ENCODE measurements at regions not wholly inside any gene's neighbourhood (a gene's known extent, or its start where the extent isn't known, plus 50 kb on each side); places are given as distances from the start of the nearest gene placed in this dataset.

DNA sequence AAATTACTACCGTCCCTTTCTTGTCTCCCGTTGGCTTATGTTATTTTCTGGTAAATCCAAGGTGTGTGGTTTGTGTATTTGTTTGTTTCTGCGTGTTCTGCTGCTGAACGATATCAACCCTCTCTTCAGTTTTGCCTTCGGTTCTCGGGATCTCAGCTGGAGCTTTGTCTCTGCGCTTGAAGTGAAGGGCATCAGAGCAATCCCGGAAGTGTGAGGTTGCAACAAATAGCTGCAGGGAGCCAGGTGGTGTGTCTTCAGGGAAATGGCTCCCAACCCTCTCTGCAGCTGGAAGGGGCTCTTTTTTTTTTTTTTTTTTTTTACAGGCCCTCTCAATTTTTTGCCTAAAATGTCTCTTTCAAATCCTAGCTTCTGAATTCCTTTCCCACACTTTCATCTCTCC is 116.4 kb upstream of the RGMA start:
- H3K4me1 ChIP-seq (ENCODE audit: control insufficient read depth in 1 of 2, insufficient read depth in 1 of 2, low read depth in 1 of 2, low read length in 1 of 2), result no peaks in the 10 kb centered on the region

DNA sequence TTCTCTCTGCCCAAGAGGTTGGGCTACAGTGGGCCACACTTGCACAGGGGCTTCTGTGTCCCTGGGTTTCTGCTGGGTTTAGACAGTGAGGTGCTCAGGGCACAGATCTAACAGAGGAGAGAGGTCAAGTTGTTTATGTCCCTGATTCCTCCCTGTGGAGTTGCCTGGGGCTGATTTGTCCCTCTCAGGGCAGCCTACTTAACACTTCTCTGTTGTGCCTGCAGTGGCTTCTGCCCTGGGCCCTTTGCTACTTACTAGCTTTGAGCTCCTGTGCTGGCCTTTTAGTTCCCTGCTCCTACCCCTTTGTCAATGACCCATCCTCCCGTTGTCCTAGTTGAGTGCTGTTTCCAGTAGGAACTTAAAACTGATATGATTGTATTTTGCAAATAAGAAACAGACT is 114.0 kb upstream of the RGMA start:
- Histone ChIP-seq H3K4me3 (ENCODE audit: low read depth in 1 of 2, low read length in 1 of 2) (no peak overlapping the region), H3K27me3 (peaks cover 23% of the 10 kb centered on the region), H3K9me3 (no peaks in the 10 kb centered on the region), H3K4me1 (ENCODE audit: control insufficient read depth in 1 of 2, insufficient read depth in 1 of 2, low read depth in 1 of 2, low read length in 1 of 2) (no peaks in the 10 kb centered on the region), H3K27ac (no peak overlapping the region), H3K36me3 (no peaks in the 10 kb centered on the region)
- TF ChIP-seq, protein P1, sequence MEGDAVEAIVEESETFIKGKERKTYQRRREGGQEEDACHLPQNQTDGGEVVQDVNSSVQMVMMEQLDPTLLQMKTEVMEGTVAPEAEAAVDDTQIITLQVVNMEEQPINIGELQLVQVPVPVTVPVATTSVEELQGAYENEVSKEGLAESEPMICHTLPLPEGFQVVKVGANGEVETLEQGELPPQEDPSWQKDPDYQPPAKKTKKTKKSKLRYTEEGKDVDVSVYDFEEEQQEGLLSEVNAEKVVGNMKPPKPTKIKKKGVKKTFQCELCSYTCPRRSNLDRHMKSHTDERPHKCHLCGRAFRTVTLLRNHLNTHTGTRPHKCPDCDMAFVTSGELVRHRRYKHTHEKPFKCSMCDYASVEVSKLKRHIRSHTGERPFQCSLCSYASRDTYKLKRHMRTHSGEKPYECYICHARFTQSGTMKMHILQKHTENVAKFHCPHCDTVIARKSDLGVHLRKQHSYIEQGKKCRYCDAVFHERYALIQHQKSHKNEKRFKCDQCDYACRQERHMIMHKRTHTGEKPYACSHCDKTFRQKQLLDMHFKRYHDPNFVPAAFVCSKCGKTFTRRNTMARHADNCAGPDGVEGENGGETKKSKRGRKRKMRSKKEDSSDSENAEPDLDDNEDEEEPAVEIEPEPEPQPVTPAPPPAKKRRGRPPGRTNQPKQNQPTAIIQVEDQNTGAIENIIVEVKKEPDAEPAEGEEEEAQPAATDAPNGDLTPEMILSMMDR (IDR thresholded peaks at IDR 0.05), result no peak

More for the DNA sequence above, 116.4 kb upstream of the RGMA start:
- H3K36me3 ChIP-seq, result no peaks in the 10 kb centered on the region
- no peak overlapping the region for H3K27ac ChIP-seq
- no peaks in the 10 kb centered on the region for H3K9me3 ChIP-seq
- H3K27me3 ChIP-seq, result peaks cover 21% of the 10 kb centered on the region
- no peak overlapping the region for H3K4me3 ChIP-seq (ENCODE audit: low read depth in 1 of 2, low read length in 1 of 2)
- TF ChIP-seq, protein P1 (IDR thresholded peaks at IDR 0.05), result no peak

DNA sequence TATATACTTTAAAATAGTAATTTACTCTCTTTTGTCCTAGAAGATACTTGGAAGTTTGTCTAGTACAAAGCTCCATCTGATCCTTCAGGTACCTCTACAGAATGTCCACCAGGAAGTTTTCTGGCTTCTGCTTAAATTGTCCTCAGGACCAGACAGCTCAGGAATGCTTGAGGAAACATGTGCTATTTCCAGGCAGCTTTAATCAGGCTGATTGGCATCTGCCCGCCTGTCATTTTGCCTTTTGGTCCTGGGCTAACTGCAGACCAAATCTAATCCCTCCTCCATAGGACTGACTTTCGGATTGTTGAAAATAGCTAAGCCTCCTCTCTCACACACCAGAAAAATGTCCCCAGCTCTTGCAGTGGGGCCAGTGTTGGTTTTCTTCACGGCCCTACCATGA is 113.4 kb upstream of the RGMA start:
- TF ChIP-seq, protein P1 (IDR thresholded peaks at IDR 0.05), result no peak
- no peaks in the 10 kb centered on the region for H3K4me1 ChIP-seq (ENCODE audit: control insufficient read depth in 1 of 2, insufficient read depth in 1 of 2, low read depth in 1 of 2, low read length in 1 of 2)
- H3K27ac ChIP-seq, result no peak overlapping the region
- no peak overlapping the region for H3K4me3 ChIP-seq (ENCODE audit: low read depth in 1 of 2, low read length in 1 of 2)
- no peaks in the 10 kb centered on the region for H3K9me3 ChIP-seq
- peaks cover 26% of the 10 kb centered on the region for H3K27me3 ChIP-seq
- no peaks in the 10 kb centered on the region for H3K36me3 ChIP-seq

DNA sequence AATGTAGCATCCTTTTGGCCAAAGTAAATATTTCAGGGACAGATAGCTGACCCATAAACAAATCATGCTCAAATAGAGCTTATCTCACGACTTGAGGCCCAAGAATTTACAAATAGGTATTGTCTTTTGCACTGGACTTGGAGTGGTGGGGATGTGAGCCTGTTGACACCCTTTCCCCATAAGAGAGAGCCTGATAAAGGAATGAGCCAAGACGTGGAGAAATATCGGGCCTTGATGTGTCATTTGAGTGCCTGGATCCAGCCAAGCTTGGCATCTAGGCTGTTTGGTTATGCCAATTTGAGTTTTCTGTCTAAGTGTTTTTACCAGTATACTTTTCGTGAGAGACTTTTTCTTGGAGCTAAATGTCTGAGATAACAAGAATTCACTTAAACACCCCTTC is 112.9 kb upstream of the RGMA start:
- TF ChIP-seq, protein P1 (IDR thresholded peaks at IDR 0.05), result no peak
- H3K4me3 ChIP-seq (ENCODE audit: low read depth in 1 of 2, low read length in 1 of 2), result no peak overlapping the region
- H3K36me3 ChIP-seq, result no peaks in the 10 kb centered on the region
- no peak overlapping the region for H3K27ac ChIP-seq
- H3K9me3 ChIP-seq, result no peaks in the 10 kb centered on the region
- peaks cover 26% of the 10 kb centered on the region for H3K27me3 ChIP-seq
- no peaks in the 10 kb centered on the region for H3K4me1 ChIP-seq (ENCODE audit: control insufficient read depth in 1 of 2, insufficient read depth in 1 of 2, low read depth in 1 of 2, low read length in 1 of 2)

DNA sequence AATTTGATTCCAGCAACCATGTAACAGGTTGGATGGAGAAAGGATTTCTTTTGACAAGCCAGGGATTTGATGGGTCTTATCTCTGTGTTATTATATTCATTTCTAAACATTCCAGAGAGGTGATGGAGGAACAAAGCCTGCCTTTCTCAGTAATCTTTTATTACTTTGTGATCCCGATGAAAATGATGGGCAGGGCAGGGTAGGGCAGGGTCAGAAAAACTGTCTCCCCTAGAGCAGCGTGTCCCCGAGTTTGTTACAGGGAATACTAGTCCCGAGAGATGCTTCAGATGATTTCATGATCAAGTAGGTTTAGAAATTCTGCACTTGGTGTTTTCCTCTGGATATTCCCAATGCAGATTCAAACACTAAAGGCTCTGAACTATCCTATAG is 111.8 kb upstream of the RGMA start:
- H3K27me3 ChIP-seq, result peaks cover 26% of the 10 kb centered on the region
- H3K9me3 ChIP-seq, result no peaks in the 10 kb centered on the region
- H3K27ac ChIP-seq, result no peak overlapping the region
- H3K4me3 ChIP-seq (ENCODE audit: low read depth in 1 of 2, low read length in 1 of 2), result no peak overlapping the region
- no peaks in the 10 kb centered on the region for H3K36me3 ChIP-seq
- no peaks in the 10 kb centered on the region for H3K4me1 ChIP-seq (ENCODE audit: control insufficient read depth in 1 of 2, insufficient read depth in 1 of 2, low read depth in 1 of 2, low read length in 1 of 2)
- TF ChIP-seq, protein P1 (IDR thresholded peaks at IDR 0.05), result no peak

Measured in neutrophil (primary cell).